ENCODE measurements at regions not wholly inside any gene's neighbourhood (a gene's known extent, or its start where the extent isn't known, plus 50 kb on each side); places are given as distances from the start of the nearest gene placed in this dataset.

- no peak for DNase-seq
Observed at GRCh38 chr10:126851414-126852108, 53.7 kb upstream of the DOCK1 start.

- DNase-seq: no peak
Observed at GRCh38 chr10:126854726-126855495, 50.3 kb upstream of the DOCK1 start.
